Natural killer cell (primary cell): ENCODE measurements at regions not wholly inside any gene's neighbourhood (a gene's known extent, or its start where the extent isn't known, plus 50 kb on each side); places are given as distances from the start of the nearest gene placed in this dataset.

Experiments used
- ATAC-seq, 3 donors: fragments of 150-1000 bp in 2 of 3; fragments of 200-7000 bp in 1 of 3; cut with Tn5 transposase; 1 replicate in 1 of 3; 2 replicates in 2 of 3; pipeline ENCODE4 v1.10.0; 2021; ENCODE audit warnings: mild to moderate bottlenecking in 2 of 3, moderate library complexity in 2 of 3
- DNase-seq, 2 donors: peaks; one replicate each; pipeline versions ENCODE4 v3.0.0 to v3.0.0-alpha.2; 2013 to 2021; ENCODE audit warnings: mixed read lengths in 1 of 2
- H3K27ac ChIP-seq: one replicate; pipeline ENCODE4 v1.5.1; 2013; ENCODE audit warnings: mild to moderate bottlenecking, low read length
- H3K27me3 ChIP-seq: one replicate; pipeline ENCODE4 v1.6.1; 2013; ENCODE audit warnings: low read length; ENCODE audit not compliant: control insufficient read depth, insufficient read depth
- H3K36me3 ChIP-seq: one replicate; pipeline ENCODE4 v1.6.1; 2013; ENCODE audit warnings: low read length; ENCODE audit not compliant: control insufficient read depth, insufficient read depth
- H3K4me1 ChIP-seq: one replicate; pipeline ENCODE4 v1.6.1; 2013; ENCODE audit warnings: low read length; ENCODE audit not compliant: control insufficient read depth, insufficient read depth
- H3K4me3 ChIP-seq: one replicate; pipeline ENCODE4 v1.5.1; 2013; ENCODE audit warnings: low read length
- H3K9me3 ChIP-seq: one replicate; pipeline ENCODE4 v1.6.1; 2013; ENCODE audit warnings: low read length; ENCODE audit not compliant: control insufficient read depth, insufficient read depth
- H3K27ac Mint-ChIP-seq, 2 donors: one replicate each; pipeline ENCODE4 v1.8.0; 2022; ENCODE audit warnings: mild to moderate bottlenecking in 2 of 2, mixed read lengths in 2 of 2, moderate library complexity in 1 of 2
- H3K27me3 Mint-ChIP-seq, 2 donors: one replicate each; pipeline ENCODE4 v1.8.0; 2022; ENCODE audit warnings: low read depth in 2 of 2, mixed read lengths in 2 of 2
- H3K36me3 Mint-ChIP-seq: one replicate; pipeline ENCODE4 v1.8.0; 2022; ENCODE audit warnings: mixed read lengths
- H3K4me1 Mint-ChIP-seq, 2 donors: one replicate each; pipeline ENCODE4 v1.8.0; 2022; ENCODE audit warnings: mixed read lengths in 2 of 2
- H3K4me3 Mint-ChIP-seq: one replicate; pipeline ENCODE4 v1.8.0; 2022; ENCODE audit warnings: mild to moderate bottlenecking, moderate library complexity, mixed read lengths
- H3K9me3 Mint-ChIP-seq, 2 donors: one replicate each; pipeline ENCODE4 v1.8.0; 2022; ENCODE audit warnings: mixed read lengths in 2 of 2
- WGBS: methylation state at CpG from one replicate; pipeline ENCODE4 v1.1.7; 2013; ENCODE audit warnings: missing lambda C conversion rate; ENCODE audit not compliant: insufficient coverage; 5-methylcytosine and 5-hydroxymethylcytosine counted together
- intact Hi-C: fragments of 100-400 bp; cut with micrococcal nuclease; formaldehyde crosslinking; loops from one replicate; pipeline ENCODE4 v1.14.2; 2022
- TF ChIP-seq, protein P1 (sequence below): fragments of 200-600 bp; IDR thresholded peaks from one replicate; pipeline ENCODE4 v1.8.0; 2022; ENCODE audit warnings: antibody characterized with exemption

DNA sequence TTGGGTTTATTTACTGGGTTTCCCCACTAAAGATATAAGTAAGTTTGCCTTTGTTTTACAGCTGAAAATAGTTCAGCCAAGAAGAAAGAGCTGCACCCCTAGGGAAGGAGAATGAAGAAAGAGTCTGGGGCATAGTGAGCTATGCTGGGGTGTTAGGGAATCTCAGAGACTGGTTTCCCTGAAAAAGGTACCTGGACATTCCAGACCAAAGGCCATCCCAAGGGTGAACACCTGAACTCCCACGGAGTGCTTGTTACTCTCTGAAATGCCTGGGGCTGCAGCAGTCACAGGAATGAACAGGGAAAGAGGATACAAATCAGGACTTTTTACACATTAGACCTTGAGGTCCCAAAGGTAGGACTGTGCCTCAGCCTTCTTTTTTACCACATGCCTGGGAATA, 337.6 kb upstream of the SLC10A2 start:
- no peak for DNase-seq
- Mint-ChIP-seq H3K9me3 (peaks cover 3 to 12% of the 10 kb centered on the region in 2 donors), H3K27me3 (no peaks in the 10 kb centered on the region), H3K4me1 (no peaks in the 10 kb centered on the region), H3K27ac (no peak overlapping the region), H3K36me3 (no peaks in the 10 kb centered on the region), H3K4me3 (no peak overlapping the region)
- H3K27ac ChIP-seq, result no peak overlapping the region
- TF ChIP-seq, protein P1, sequence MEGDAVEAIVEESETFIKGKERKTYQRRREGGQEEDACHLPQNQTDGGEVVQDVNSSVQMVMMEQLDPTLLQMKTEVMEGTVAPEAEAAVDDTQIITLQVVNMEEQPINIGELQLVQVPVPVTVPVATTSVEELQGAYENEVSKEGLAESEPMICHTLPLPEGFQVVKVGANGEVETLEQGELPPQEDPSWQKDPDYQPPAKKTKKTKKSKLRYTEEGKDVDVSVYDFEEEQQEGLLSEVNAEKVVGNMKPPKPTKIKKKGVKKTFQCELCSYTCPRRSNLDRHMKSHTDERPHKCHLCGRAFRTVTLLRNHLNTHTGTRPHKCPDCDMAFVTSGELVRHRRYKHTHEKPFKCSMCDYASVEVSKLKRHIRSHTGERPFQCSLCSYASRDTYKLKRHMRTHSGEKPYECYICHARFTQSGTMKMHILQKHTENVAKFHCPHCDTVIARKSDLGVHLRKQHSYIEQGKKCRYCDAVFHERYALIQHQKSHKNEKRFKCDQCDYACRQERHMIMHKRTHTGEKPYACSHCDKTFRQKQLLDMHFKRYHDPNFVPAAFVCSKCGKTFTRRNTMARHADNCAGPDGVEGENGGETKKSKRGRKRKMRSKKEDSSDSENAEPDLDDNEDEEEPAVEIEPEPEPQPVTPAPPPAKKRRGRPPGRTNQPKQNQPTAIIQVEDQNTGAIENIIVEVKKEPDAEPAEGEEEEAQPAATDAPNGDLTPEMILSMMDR, result no peak
- no peaks in the 10 kb centered on the region for H3K27me3 ChIP-seq
- no peaks in the 10 kb centered on the region for H3K4me1 ChIP-seq
- H3K36me3 ChIP-seq, result no peaks in the 10 kb centered on the region
- H3K9me3 ChIP-seq, result no peaks in the 10 kb centered on the region
- intact Hi-C loops, result no loop called here
- WGBS, result 68% methylated on average over 1 of the region's 1 CpG
- no peak overlapping the region for H3K4me3 ChIP-seq
- no peak for ATAC-seq

DNA sequence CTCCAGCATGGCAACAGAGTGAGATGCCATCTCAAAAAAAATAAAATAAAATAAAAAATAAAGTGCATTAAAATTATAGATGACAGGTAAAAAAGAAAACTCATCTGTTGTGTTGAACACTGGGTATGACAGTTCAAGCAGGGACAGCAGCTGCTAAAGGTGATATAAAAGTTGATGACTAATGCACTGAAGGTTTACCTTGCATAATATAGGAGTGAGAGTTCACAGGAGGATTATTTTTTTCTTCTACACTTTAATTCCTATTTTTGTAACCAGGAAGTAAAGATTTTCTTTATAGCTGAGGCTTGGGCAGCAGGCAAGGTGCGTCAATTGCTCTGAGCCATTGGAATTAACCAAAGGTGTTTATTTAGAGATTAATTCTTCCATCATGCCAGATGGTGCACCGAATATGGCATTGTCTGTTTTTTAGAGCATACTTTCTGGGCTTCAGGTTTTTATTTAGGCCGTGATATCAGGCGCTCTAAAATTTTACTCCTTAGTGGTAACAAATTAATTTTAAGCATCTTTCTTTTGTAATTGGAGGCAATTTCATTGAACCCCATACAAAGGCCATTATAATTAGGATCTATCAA, 337.0 kb upstream of the SLC10A2 start:
- Mint-ChIP-seq H3K27ac (no peak overlapping the region), H3K4me1 (no peaks in the 10 kb centered on the region), H3K4me3 (no peak overlapping the region), H3K9me3 (peaks cover 3 to 12% of the 10 kb centered on the region in 2 donors), H3K27me3 (no peaks in the 10 kb centered on the region), H3K36me3 (no peaks in the 10 kb centered on the region)
- Histone ChIP-seq H3K9me3 (peaks cover 3% of the 10 kb centered on the region), H3K36me3 (no peaks in the 10 kb centered on the region), H3K27ac (no peak overlapping the region), H3K4me3 (no peak overlapping the region), H3K27me3 (no peaks in the 10 kb centered on the region), H3K4me1 (no peaks in the 10 kb centered on the region)
- WGBS, result 94% methylated on average over 4 of the region's 4 CpGs
- ATAC-seq (no peak), DNase-seq (no peak)
- TF ChIP-seq, protein P1, result no peak
- intact Hi-C loops, result no loop called here

DNA sequence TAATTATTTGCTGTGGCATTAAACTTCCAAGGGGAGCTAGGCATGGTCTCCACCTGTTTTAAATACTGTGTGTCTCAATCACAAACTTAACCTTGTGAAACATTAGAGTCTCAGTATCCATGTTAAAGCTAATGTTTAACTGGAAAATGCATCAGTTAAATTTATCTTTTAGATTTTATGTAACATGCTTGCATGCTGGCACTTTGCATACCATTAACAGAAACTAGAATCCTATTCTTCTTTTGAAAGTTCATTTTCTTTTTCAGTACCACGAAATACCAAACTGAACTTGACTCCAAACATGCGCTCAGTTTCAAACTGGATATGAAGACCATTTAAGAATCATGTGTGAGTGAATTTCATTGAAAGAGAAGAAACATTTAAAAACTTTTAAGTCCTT, 328.9 kb upstream of the SLC10A2 start:
- H3K4me1 Mint-ChIP-seq, result no peaks in the 10 kb centered on the region
- no peaks in the 10 kb centered on the region for H3K36me3 Mint-ChIP-seq
- Histone ChIP-seq H3K4me1 (no peaks in the 10 kb centered on the region), H3K36me3 (no peaks in the 10 kb centered on the region), H3K27me3 (no peaks in the 10 kb centered on the region), H3K4me3 (no peak overlapping the region), H3K9me3 (peaks cover 3% of the 10 kb centered on the region), H3K27ac (no peak overlapping the region)
- intact Hi-C loops, result no loop called here
- H3K27ac Mint-ChIP-seq, result no peak overlapping the region
- no CpG with 5 or more reads among the region's 2 CpGs for WGBS
- no peak overlapping the region for H3K4me3 Mint-ChIP-seq
- H3K27me3 Mint-ChIP-seq, result no peaks in the 10 kb centered on the region
- ATAC-seq, result no peak
- peaks cover 2 to 7% of the 10 kb centered on the region in 2 donors for H3K9me3 Mint-ChIP-seq
- no peak for DNase-seq
- TF ChIP-seq, protein P1, result no peak

DNA sequence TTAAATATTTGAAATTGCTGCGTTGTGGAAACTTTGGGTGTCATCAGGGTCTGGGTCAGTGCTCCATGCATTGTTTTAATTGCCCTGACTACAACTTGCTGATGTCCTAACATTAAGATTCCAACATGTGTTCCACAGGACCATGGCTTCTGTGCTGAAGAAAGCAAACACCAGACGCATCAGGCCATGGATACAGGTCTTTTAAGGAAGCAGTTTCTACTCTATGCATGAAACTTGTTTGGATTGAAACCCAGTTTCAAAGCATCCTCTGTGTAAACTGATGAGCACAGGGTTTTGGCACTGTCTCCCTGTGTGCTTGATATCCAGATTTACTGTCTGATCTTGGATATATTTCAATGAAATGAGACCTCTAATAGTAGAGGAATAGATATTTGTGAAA, 328.4 kb upstream of the SLC10A2 start:
- H3K27ac Mint-ChIP-seq, result no peak overlapping the region
- no peaks in the 10 kb centered on the region for H3K36me3 ChIP-seq
- no peaks in the 10 kb centered on the region for H3K4me1 Mint-ChIP-seq
- TF ChIP-seq, protein P1, result no peak
- whole genome bisulfite sequencing, result 90% methylated on average over 2 of the region's 2 CpGs
- intact Hi-C loops, result no loop called here
- H3K9me3 Mint-ChIP-seq, result peaks cover 2 to 8% of the 10 kb centered on the region in 2 donors
- H3K27me3 Mint-ChIP-seq, result no peaks in the 10 kb centered on the region
- no peaks in the 10 kb centered on the region for H3K27me3 ChIP-seq
- no peaks in the 10 kb centered on the region for H3K4me1 ChIP-seq
- H3K36me3 Mint-ChIP-seq, result no peaks in the 10 kb centered on the region
- H3K27ac ChIP-seq, result no peak overlapping the region
- DNase-seq (no peak), ATAC-seq (no peak)
- H3K9me3 ChIP-seq, result peaks cover 3% of the 10 kb centered on the region
- no peak overlapping the region for H3K4me3 ChIP-seq
- no peak overlapping the region for H3K4me3 Mint-ChIP-seq
